Heart left ventricle (tissue), 16 donors: ENCODE measurements at regions not wholly inside any gene's neighbourhood (a gene's known extent, or its start where the extent isn't known, plus 50 kb on each side); places are given as distances from the start of the nearest gene placed in this dataset.

Experiments
- ATAC-seq, 4 donors: fragments of 200-7000 bp; cut with Tn5 transposase; one replicate each; pipeline ENCODE4 v1.9.1; 2020 to 2022; ENCODE audit warnings: moderate library complexity in 4 of 4, mild to moderate bottlenecking in 3 of 4, moderate number of reproducible peaks in 1 of 4
- DNase-seq, 5 donors: peaks; one replicate each; pipeline ENCODE4 v3.0.0-alpha.2; 2020
- H3K27ac ChIP-seq, 12 donors: fragments of 200-600 bp; sonication (generic) in 4 of 12; one replicate each; pipeline versions ENCODE4 v1.5.0 to v1.8.0; 2016 to 2022; ENCODE audit warnings: mild to moderate bottlenecking in 2 of 12
- H3K27me3 ChIP-seq, 9 donors: fragments of 200-600 bp; sonication (generic) in 2 of 9; one replicate each; pipeline versions ENCODE4 v1.5.1 to v1.8.0; 2016 to 2022; ENCODE audit warnings: mild to moderate bottlenecking in 3 of 9
- H3K36me3 ChIP-seq, 9 donors: fragments of 200-600 bp; sonication (generic) in 2 of 9; one replicate each; pipeline versions ENCODE4 v1.5.0 to v1.8.0; 2018 to 2022; ENCODE audit warnings: mild to moderate bottlenecking in 2 of 9
- H3K4me1 ChIP-seq, 12 donors: fragments of 200-600 bp; sonication (generic) in 4 of 12; one replicate each; pipeline versions ENCODE4 v1.5.0 to v1.8.0; 2016 to 2022; ENCODE audit warnings: mild to moderate bottlenecking in 3 of 12
- H3K4me3 ChIP-seq, 12 donors: fragments of 200-600 bp; sonication (generic) in 4 of 12; one replicate each; pipeline versions ENCODE4 v1.5.0 to v1.8.0; 2017 to 2022; ENCODE audit warnings: mild to moderate bottlenecking in 9 of 12, moderate library complexity in 4 of 12
- H3K9me3 ChIP-seq, 12 donors: fragments of 200-600 bp; sonication (generic) in 4 of 12; one replicate each; pipeline versions ENCODE4 v1.5.0 to v1.8.0; 2016 to 2022; ENCODE audit warnings: mild to moderate bottlenecking in 1 of 12
- CTCF ChIP-seq, 12 donors: fragments of 200-600 bp; sonication (generic) in 4 of 12; IDR thresholded peaks; one replicate each; pipeline versions ENCODE4 v1.5.0 to v1.8.0; 2018 to 2022; ENCODE audit warnings: antibody characterized with exemption in 12 of 12, mild to moderate bottlenecking in 5 of 12
- POLR2A ChIP-seq, 2 donors: fragments of 450-650 bp; IDR thresholded peaks; one replicate each; pipeline ENCODE4 v1.6.1; 2017; ENCODE audit warnings: antibody characterized with exemption in 2 of 2, mild to moderate bottlenecking in 2 of 2, moderate library complexity in 2 of 2
- WGBS, 4 donors: extraction: QIAGEN DNeasy Blood & Tissue Kit in 2 of 4; methylation state at CpG; one replicate each; pipeline versions ENCODE4 v1.1.5 to v1.1.7; 2013 to 2018; 5-methylcytosine and 5-hydroxymethylcytosine counted together
- intact Hi-C, 10 donors: fragments of 100-400 bp; cut with DNase I; formaldehyde crosslinking; loops; one replicate each; pipeline versions ENCODE4 v1.11.1 to v1.14.2; 2022
- donor health status: ischemic (EF 13 %, LVEDD 7.1; RV severe dilation, severe dysfunction).
- donor health status: healthy with polysubstance abuse.
- donor health status: DM: no; HTN: yes; CAD: no.
- donor health status: DM: no; HTN: no; CAD: no.
- donor health status: ischemic (EF 25% LVEDD 6.9; RV normal size, moderate dysfunction).
- donor health status: ischemic (EF 25% LVEDD 5.7; RV mildly dilated, moderate dysfunction).
- donor health status: healthy.
- donor health status: DM: yes; HTN: yes; CAD: no.
- donor health status: ischemic (EF 35%, LVEDD 5.7; RV mildly dilated, moderate dysfunction).
- donor health status: nonischemic (EF 11% LVEDD 7.7; RV severe dilation, severe dysfunction).
- donor health status: DM: yes; HTN: yes; CAD: no.
- donor health status: PGD.
- donor health status: ischemic (EF 29% LVEDD 5.4; RV normal size, mild dysfunction).
- donor health status: nonischemic (EF 23%, LVEDD 6.1; RV moderate dilation, normal function).

GRCh38 chr18:71878226-71878625 lies 665.9 kb downstream of the CBLN2 start:
- Histone ChIP-seq H3K36me3 (no peaks in the 10 kb centered on the region), H3K27ac (no peak overlapping the region), H3K9me3 (no peaks in the 10 kb centered on the region), H3K4me1 (no peaks in the 10 kb centered on the region), H3K27me3 (no peaks in the 10 kb centered on the region), H3K4me3 (no peak overlapping the region)
- 80 to 89% (median 85%) methylated on average over 4 of the region's 4 CpGs for WGBS, 4 donors
- intact Hi-C loops = no loop called here
- no peak for ATAC-seq
- DNase-seq = no peak
- TF ChIP-seq POLR2A (IDR thresholded peaks at IDR 0.05) (no peak), CTCF (IDR thresholded peaks at IDR 0.05) (no peak)

GRCh38 chr18:71873695-71874094 lies 670.4 kb downstream of the CBLN2 start:
- Histone ChIP-seq H3K4me3 (no peak overlapping the region), H3K27ac (no peak overlapping the region), H3K36me3 (no peaks in the 10 kb centered on the region), H3K27me3 (no peaks in the 10 kb centered on the region), H3K4me1 (no peaks in the 10 kb centered on the region), H3K9me3 (no peaks in the 10 kb centered on the region)
- WGBS, 4 donors = 83 to 92% (median 88%) methylated on average over 4 of the region's 4 CpGs
- intact Hi-C loops = no loop called here
- ATAC-seq = no peak
- no peak for DNase-seq
- TF ChIP-seq POLR2A (IDR thresholded peaks at IDR 0.05) (no peak), CTCF (IDR thresholded peaks at IDR 0.05) (no peak)

GRCh38 chr18:71865888-71866287 lies 678.3 kb downstream of the CBLN2 start:
- Histone ChIP-seq H3K27me3 (no peaks in the 10 kb centered on the region), H3K27ac (no peak overlapping the region), H3K4me3 (no peak overlapping the region), H3K9me3 (peaks cover 0 to 4% (median 0%) of the 10 kb centered on the region in 12 donors), H3K36me3 (no peaks in the 10 kb centered on the region), H3K4me1 (no peaks in the 10 kb centered on the region)
- ATAC-seq = no peak
- WGBS, 4 donors = 87 to 91% (median 89%) methylated on average over 5 of the region's 5 CpGs
- TF ChIP-seq CTCF (IDR thresholded peaks at IDR 0.05) (no peak), POLR2A (IDR thresholded peaks at IDR 0.05) (no peak)
- DNase-seq = no peak
- intact Hi-C loops = no loop called here

GRCh38 chr18:71850602-71851001 lies 693.5 kb downstream of the CBLN2 start:
- H3K4me1 ChIP-seq = no peaks in the 10 kb centered on the region
- TF ChIP-seq POLR2A (IDR thresholded peaks at IDR 0.05) (no peak), CTCF (IDR thresholded peaks at IDR 0.05) (no peak)
- intact Hi-C loops = no loop called here
- H3K4me3 ChIP-seq = no peak overlapping the region
- DNase-seq (no peak), ATAC-seq (no peak)
- H3K9me3 ChIP-seq = peaks cover 0 to 6% (median 0%) of the 10 kb centered on the region in 12 donors
- WGBS, 4 donors = 62 to 73% (median 68%) methylated on average over 1 of the region's 1 CpG
- H3K36me3 ChIP-seq = no peaks in the 10 kb centered on the region
- H3K27me3 ChIP-seq = no peaks in the 10 kb centered on the region
- no peak overlapping the region for H3K27ac ChIP-seq
